Neural crest cell (in vitro differentiated cells): ENCODE measurements at regions not wholly inside any gene's neighbourhood (a gene's known extent, or its start where the extent isn't known, plus 50 kb on each side); places are given as distances from the start of the nearest gene placed in this dataset.
A peak's percentile ranks its signal among the peaks of the same experiment; 100 is the strongest.

Source experiments
- DNase-seq: peaks from one replicate; pipeline ENCODE4 v3.0.0; 2021; ENCODE audit warnings: low read depth, mixed read lengths, low spot score
- H3K27ac Mint-ChIP-seq: one replicate; pipeline ENCODE4 v1.8.0; 2021; ENCODE audit warnings: mild to moderate bottlenecking, mixed read lengths; ENCODE audit not compliant: unreplicated experiment
- H3K27me3 Mint-ChIP-seq: 2 replicates; pipeline ENCODE4 v1.8.0; 2021; ENCODE audit warnings: low read depth, mild to moderate bottlenecking, mixed read lengths
- H3K36me3 Mint-ChIP-seq: 2 replicates; pipeline ENCODE4 v1.8.0; 2021; ENCODE audit warnings: low read depth, mild to moderate bottlenecking, mixed read lengths
- H3K4me1 Mint-ChIP-seq: 2 replicates; pipeline ENCODE4 v1.8.0; 2021; ENCODE audit warnings: mixed read lengths
- H3K4me3 Mint-ChIP-seq: one replicate; pipeline ENCODE4 v1.8.0; 2021; ENCODE audit warnings: mild to moderate bottlenecking, mixed read lengths
- H3K9me3 Mint-ChIP-seq: 2 replicates; pipeline ENCODE4 v1.8.0; 2021; ENCODE audit warnings: mixed read lengths
- CTCF ChIP-seq: fragments of 200-600 bp; sonication (generic); conservative IDR thresholded peaks from 2 replicates; pipeline ENCODE4 v1.5.0; 2021; ENCODE audit warnings: antibody characterized with exemption, mild to moderate bottlenecking

- Mint-ChIP-seq H3K27ac (no peak overlapping the region), H3K4me3 (no peak overlapping the region), H3K4me1 (peaks cover 53% of the 10 kb centered on the region), H3K27me3 (no peaks in the 10 kb centered on the region), H3K9me3 (no peaks in the 10 kb centered on the region), H3K36me3 (no peaks in the 10 kb centered on the region)
- no peak for TF ChIP-seq CTCF
- no peak for DNase-seq
Observed at GRCh38 chr10:78360284-78360683, 326.6 kb downstream of the RPS24 start.

GRCh38 chr10:78361031-78361430 lies 327.4 kb downstream of the RPS24 start:
- no peak overlapping the region for H3K4me3 Mint-ChIP-seq
- no peak for TF ChIP-seq CTCF
- H3K4me1 Mint-ChIP-seq = peaks cover 57% of the 10 kb centered on the region
- DNase-seq = no peak
- peaks cover under 1% of the 10 kb centered on the region for H3K27me3 Mint-ChIP-seq
- H3K27ac Mint-ChIP-seq = no peak overlapping the region
- H3K9me3 Mint-ChIP-seq = no peaks in the 10 kb centered on the region
- H3K36me3 Mint-ChIP-seq = no peaks in the 10 kb centered on the region

GRCh38 chr10:78362406-78363022 lies 328.9 kb downstream of the RPS24 start:
- DNase-seq = no peak
- H3K36me3 Mint-ChIP-seq = no peaks in the 10 kb centered on the region
- TF ChIP-seq CTCF = no peak
- peak overlapping the region; percentile 53 for H3K27ac Mint-ChIP-seq
- peaks cover 57% of the 10 kb centered on the region for H3K4me1 Mint-ChIP-seq
- H3K4me3 Mint-ChIP-seq = no peak overlapping the region
- no peaks in the 10 kb centered on the region for H3K9me3 Mint-ChIP-seq
- peaks cover 5% of the 10 kb centered on the region for H3K27me3 Mint-ChIP-seq

GRCh38 chr10:78363190-78363589 lies 329.5 kb downstream of the RPS24 start:
- H3K4me1 Mint-ChIP-seq = peaks cover 55% of the 10 kb centered on the region
- H3K4me3 Mint-ChIP-seq = no peak overlapping the region
- no peak overlapping the region for H3K27ac Mint-ChIP-seq
- H3K36me3 Mint-ChIP-seq = no peaks in the 10 kb centered on the region
- no peaks in the 10 kb centered on the region for H3K9me3 Mint-ChIP-seq
- H3K27me3 Mint-ChIP-seq = peaks cover 5% of the 10 kb centered on the region
- DNase-seq = no peak
- no peak for TF ChIP-seq CTCF

GRCh38 chr10:78365694-78366093 lies 332.0 kb downstream of the RPS24 start:
- Mint-ChIP-seq H3K9me3 (no peaks in the 10 kb centered on the region), H3K27me3 (peaks cover 5% of the 10 kb centered on the region), H3K4me1 (peaks cover 56% of the 10 kb centered on the region), H3K36me3 (no peaks in the 10 kb centered on the region), H3K4me3 (no peak overlapping the region), H3K27ac (peak overlapping the region; percentile 14)
- no peak for DNase-seq
- TF ChIP-seq CTCF = no peak
